Type B pancreatic cell (in vitro differentiated cells): ENCODE measurements at regions not wholly inside any gene's neighbourhood (a gene's known extent, or its start where the extent isn't known, plus 50 kb on each side); places are given as distances from the start of the nearest gene placed in this dataset.

Source experiments
- DNase-seq: peaks from one replicate; pipeline ENCODE4 v3.0.0; 2021; ENCODE audit warnings: mixed read lengths; ENCODE audit not compliant: unreplicated experiment; ENCODE audit errors: extremely low spot score
- H3K27ac Mint-ChIP-seq: 2 replicates; pipeline ENCODE4 v1.8.0; 2021; ENCODE audit warnings: mild to moderate bottlenecking, mixed read lengths
- H3K27me3 Mint-ChIP-seq: 2 replicates; pipeline ENCODE4 v1.8.0; 2021; ENCODE audit warnings: mixed read lengths
- H3K36me3 Mint-ChIP-seq: 2 replicates; pipeline ENCODE4 v1.8.0; 2021; ENCODE audit warnings: mixed read lengths
- H3K4me1 Mint-ChIP-seq: one replicate; pipeline ENCODE4 v1.8.0; 2021; ENCODE audit warnings: mixed read lengths; ENCODE audit not compliant: unreplicated experiment
- H3K4me3 Mint-ChIP-seq: 2 replicates; pipeline ENCODE4 v1.8.0; 2021; ENCODE audit warnings: mild to moderate bottlenecking, mixed read lengths
- H3K9me3 Mint-ChIP-seq: 2 replicates; pipeline ENCODE4 v1.8.0; 2021; ENCODE audit warnings: mixed read lengths
- CTCF ChIP-seq: fragments of 200-600 bp; sonication (generic); conservative IDR thresholded peaks from 2 replicates; pipeline ENCODE4 v1.5.0; 2021; ENCODE audit warnings: antibody characterized with exemption, mild to moderate bottlenecking

DNA sequence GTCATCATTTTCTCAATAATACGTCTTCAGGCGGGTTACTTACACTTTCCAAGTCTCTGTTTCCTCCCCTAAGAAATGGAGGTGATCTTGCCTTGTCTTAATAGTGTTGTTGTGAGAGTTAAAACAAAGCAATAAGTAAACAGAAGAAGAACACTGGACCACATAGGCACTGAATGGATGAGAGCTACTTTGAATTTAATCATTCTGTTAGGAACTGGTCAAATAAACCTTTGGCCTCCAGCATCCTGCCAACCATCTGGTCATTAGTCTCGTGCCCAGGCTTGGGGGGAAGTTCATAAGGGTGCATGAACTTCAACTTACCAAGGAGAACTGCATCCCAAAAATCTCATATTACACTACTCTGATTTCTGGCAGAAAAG, 109.4 kb upstream of the C7orf33 start:
- Mint-ChIP-seq H3K27me3 (peaks cover 32% of the 10 kb centered on the region), H3K27ac (no peak overlapping the region), H3K4me1 (peaks cover 24% of the 10 kb centered on the region), H3K9me3 (no peaks in the 10 kb centered on the region), H3K36me3 (no peaks in the 10 kb centered on the region), H3K4me3 (no peak overlapping the region)
- TF ChIP-seq CTCF: no peak
- no peak for DNase-seq

DNA sequence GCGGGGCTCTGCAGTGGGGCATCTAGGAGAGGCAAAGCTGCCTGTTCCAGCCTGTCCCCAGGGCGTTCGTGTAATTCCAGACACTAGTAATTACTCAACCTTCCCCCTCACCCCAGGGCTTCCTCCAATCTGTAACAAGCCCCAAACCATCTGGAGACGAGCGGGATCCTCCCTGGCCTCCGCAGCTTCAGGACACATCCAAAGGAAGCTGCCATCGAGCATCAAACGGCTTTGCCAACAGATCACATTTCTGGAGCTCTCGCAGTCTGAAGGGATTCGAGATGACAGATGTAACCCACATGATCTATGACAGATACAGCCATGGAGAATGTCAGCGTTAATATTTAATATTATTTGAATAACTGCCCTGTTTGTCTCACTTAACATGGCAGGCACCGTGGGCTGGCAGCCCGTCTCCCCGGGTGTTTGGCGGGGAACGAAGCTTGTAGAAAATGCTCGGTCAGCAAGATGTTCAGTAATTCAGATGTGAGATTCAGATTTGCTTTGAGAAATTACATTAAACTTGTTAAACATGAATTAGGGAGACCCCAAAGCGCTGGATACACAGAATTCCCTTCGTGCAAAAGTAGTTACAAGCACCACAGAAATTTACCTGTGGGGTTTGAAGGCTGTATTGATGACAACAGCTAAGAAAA, 108.5 kb upstream of the C7orf33 start:
- H3K4me1 Mint-ChIP-seq: peaks cover 24% of the 10 kb centered on the region
- DNase-seq: no peak
- no peaks in the 10 kb centered on the region for H3K9me3 Mint-ChIP-seq
- TF ChIP-seq CTCF: no peak
- H3K36me3 Mint-ChIP-seq: no peaks in the 10 kb centered on the region
- H3K4me3 Mint-ChIP-seq: no peak overlapping the region
- H3K27ac Mint-ChIP-seq: peak overlapping the region; percentile 6
- H3K27me3 Mint-ChIP-seq: peaks cover 28% of the 10 kb centered on the region

DNA sequence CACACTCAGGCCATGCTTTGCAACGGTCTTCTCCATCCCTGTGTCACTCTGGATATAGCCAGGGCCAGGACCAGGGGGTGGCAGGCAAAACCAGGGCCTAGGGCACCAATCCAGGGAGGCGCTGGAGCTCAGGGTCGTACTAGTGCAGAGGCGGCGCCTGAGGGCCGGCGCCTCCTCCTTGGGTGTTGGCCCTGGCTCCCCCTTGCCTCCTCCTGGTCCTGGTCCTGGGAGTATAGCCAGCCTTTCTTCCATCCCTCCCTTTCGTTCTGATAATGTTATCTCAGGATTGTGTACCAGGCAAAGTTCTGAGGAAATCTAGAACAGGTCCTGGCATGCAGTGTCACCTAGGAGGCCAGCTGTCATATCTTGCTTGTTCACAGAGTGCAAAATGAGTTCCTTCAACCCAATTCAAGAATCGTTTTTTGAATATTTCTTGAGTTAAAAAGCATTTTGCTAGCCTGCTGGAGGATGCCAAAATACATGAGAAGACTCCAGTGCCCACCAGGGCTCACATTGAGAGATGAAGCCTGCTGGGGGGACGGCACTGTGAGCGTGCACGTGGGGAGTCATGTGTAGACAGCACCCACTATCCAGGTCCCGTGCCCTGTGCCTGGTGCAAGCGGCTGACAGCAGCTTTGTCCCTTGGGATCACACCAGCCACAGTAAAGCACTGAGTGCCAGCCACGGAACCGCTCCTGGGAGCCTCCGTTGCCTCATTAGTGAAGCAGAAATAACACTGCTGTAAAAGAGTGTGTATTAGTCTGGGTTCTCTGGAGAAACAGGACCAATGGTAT, 106.9 kb upstream of the C7orf33 start:
- H3K4me3 Mint-ChIP-seq: no peak overlapping the region
- peaks cover 24% of the 10 kb centered on the region for H3K4me1 Mint-ChIP-seq
- no peaks in the 10 kb centered on the region for H3K36me3 Mint-ChIP-seq
- H3K27ac Mint-ChIP-seq: no peak overlapping the region
- DNase-seq: no peak
- TF ChIP-seq CTCF: no peak
- H3K27me3 Mint-ChIP-seq: peaks cover 22% of the 10 kb centered on the region
- no peaks in the 10 kb centered on the region for H3K9me3 Mint-ChIP-seq

GRCh38 chr7:148484486-148484885, 106.1 kb upstream of the C7orf33 start:
- Mint-ChIP-seq H3K36me3 (no peaks in the 10 kb centered on the region), H3K27ac (no peak overlapping the region), H3K4me3 (no peak overlapping the region), H3K27me3 (peaks cover 15% of the 10 kb centered on the region), H3K9me3 (no peaks in the 10 kb centered on the region), H3K4me1 (peaks cover 19% of the 10 kb centered on the region)
- no peak for TF ChIP-seq CTCF
- no peak for DNase-seq

DNA sequence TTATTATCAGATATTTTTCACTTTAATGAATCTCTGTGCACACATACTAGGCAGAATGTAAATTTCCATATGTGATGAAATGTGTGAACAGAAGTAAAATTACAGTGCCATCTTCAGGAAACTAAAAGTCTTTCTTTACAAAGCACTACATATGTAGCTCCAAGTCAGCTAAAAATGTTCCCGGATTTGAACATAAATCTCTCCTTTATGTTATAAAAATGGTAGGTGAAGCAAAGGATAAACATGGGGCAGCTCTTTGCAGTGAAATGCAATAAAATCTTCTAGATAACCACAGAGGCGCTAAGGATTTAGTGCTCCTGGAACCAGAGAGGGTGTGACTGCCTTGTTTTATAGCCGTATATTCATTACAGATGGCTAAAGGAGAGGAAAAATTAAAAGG, 104.9 kb upstream of the C7orf33 start:
- Mint-ChIP-seq H3K4me1 (peaks cover 17% of the 10 kb centered on the region), H3K36me3 (no peaks in the 10 kb centered on the region), H3K4me3 (no peak overlapping the region), H3K27ac (no peak overlapping the region), H3K27me3 (peaks cover 16% of the 10 kb centered on the region), H3K9me3 (no peaks in the 10 kb centered on the region)
- peak; percentile 29 for TF ChIP-seq CTCF
- DNase-seq: no peak
